ENCODE measurements at regions not wholly inside any gene's neighbourhood (a gene's known extent, or its start where the extent isn't known, plus 50 kb on each side); places are given as distances from the start of the nearest gene placed in this dataset.

- no peaks in the 10 kb centered on the region for H3K4me1 ChIP-seq
- H3K27me3 ChIP-seq = no peaks in the 10 kb centered on the region
- WGBS, 2 donors (ENCODE audit: low coverage in 1 of 2) = 47 to 52% methylated on average over 3 to 4 of the region's 4 CpGs
- in situ Hi-C loops (cut with MboI; ENCODE audit: low pct_ligation_motif_present in 1 of 4, low pct_unique_long_range_greater_than_20kb in 1 of 4, low sequenced_read_pairs in 3 of 4) (no loop called here), intact Hi-C loops (cut with DNase I; ENCODE audit: low total_unique reads) (no loop called here)
- H3K36me3 ChIP-seq = no peaks in the 10 kb centered on the region
- TF ChIP-seq POLR2A (IDR thresholded peaks at IDR 0.05) = no peak
- no peak for TF ChIP-seq CTCF (IDR thresholded peaks at IDR 0.05)
- DNase-seq = no peak
- H3K4me3 ChIP-seq = no peak overlapping the region
- H3K9me3 ChIP-seq = no peaks in the 10 kb centered on the region
- H3K27ac ChIP-seq = no peak overlapping the region
Observed at GRCh38 chr2:14363137-14363536, 269.4 kb upstream of the LRATD1 start.

- intact Hi-C loops (cut with DNase I; ENCODE audit: low total_unique reads) = no loop called here
- no peak for DNase-seq
Observed at GRCh38 chr2:14363976-14364375, 268.5 kb upstream of the LRATD1 start.

GRCh38 chr2:14364471-14364870 lies 268.0 kb upstream of the LRATD1 start:
- DNase-seq = no peak
- in situ Hi-C loops (cut with MboI; ENCODE audit: low pct_ligation_motif_present in 1 of 4, low pct_unique_long_range_greater_than_20kb in 1 of 4, low sequenced_read_pairs in 3 of 4) = no loop called here
- no peak overlapping the region for H3K27ac ChIP-seq

More at GRCh38 chr2:14363976-14364375, 268.5 kb upstream of the LRATD1 start:
- H3K27ac ChIP-seq = no peak overlapping the region
- WGBS, 2 donors (ENCODE audit: low coverage in 1 of 2) = 42 to 60% methylated on average over 1 to 3 of the region's 3 CpGs
- no peaks in the 10 kb centered on the region for H3K4me1 ChIP-seq
- no peaks in the 10 kb centered on the region for H3K9me3 ChIP-seq
- no peaks in the 10 kb centered on the region for H3K27me3 ChIP-seq
- TF ChIP-seq CTCF (IDR thresholded peaks at IDR 0.05) (no peak), POLR2AphosphoS5 (IDR thresholded peaks at IDR 0.05) (no peak), POLR2A (IDR thresholded peaks at IDR 0.05) (no peak), EP300 (IDR thresholded peaks at IDR 0.05; ENCODE audit: low read depth) (no peak)
- H3K36me3 ChIP-seq = no peaks in the 10 kb centered on the region
- no peak overlapping the region for H3K4me3 ChIP-seq
- in situ Hi-C loops (cut with MboI; ENCODE audit: low pct_ligation_motif_present in 1 of 4, low pct_unique_long_range_greater_than_20kb in 1 of 4, low sequenced_read_pairs in 3 of 4) = no loop called here

GRCh38 chr2:14385043-14385442 lies 247.5 kb upstream of the LRATD1 start:
- in situ Hi-C loops (cut with MboI; ENCODE audit: low pct_ligation_motif_present in 1 of 4, low pct_unique_long_range_greater_than_20kb in 1 of 4, low sequenced_read_pairs in 3 of 4) (no loop called here), intact Hi-C loops (cut with DNase I; ENCODE audit: low total_unique reads) (no loop called here)

More at GRCh38 chr2:14364471-14364870, 268.0 kb upstream of the LRATD1 start:
- H3K9me3 ChIP-seq = no peaks in the 10 kb centered on the region
- no peaks in the 10 kb centered on the region for H3K4me1 ChIP-seq
- TF ChIP-seq POLR2A (IDR thresholded peaks at IDR 0.05) (no peak), EP300 (IDR thresholded peaks at IDR 0.05; ENCODE audit: low read depth) (no peak), CTCF (IDR thresholded peaks at IDR 0.05) (no peak), POLR2AphosphoS5 (IDR thresholded peaks at IDR 0.05) (no peak)
- H3K4me3 ChIP-seq = no peak overlapping the region
- intact Hi-C loops (cut with DNase I; ENCODE audit: low total_unique reads) = no loop called here
- no peaks in the 10 kb centered on the region for H3K27me3 ChIP-seq
- no peaks in the 10 kb centered on the region for H3K36me3 ChIP-seq
- WGBS, 2 donors (ENCODE audit: low coverage in 1 of 2) = 90 to 94% methylated on average over 5 to 8 of the region's 8 CpGs

More at GRCh38 chr2:14385043-14385442, 247.5 kb upstream of the LRATD1 start:
- Histone ChIP-seq H3K4me1 (no peaks in the 10 kb centered on the region), H3K4me3 (no peak overlapping the region), H3K27ac (no peak overlapping the region), H3K27me3 (no peaks in the 10 kb centered on the region), H3K36me3 (no peaks in the 10 kb centered on the region), H3K9me3 (no peaks in the 10 kb centered on the region)
- TF ChIP-seq POLR2AphosphoS5 (IDR thresholded peaks at IDR 0.05) (no peak), EP300 (IDR thresholded peaks at IDR 0.05; ENCODE audit: low read depth) (no peak), CTCF (IDR thresholded peaks at IDR 0.05) (no peak), POLR2A (IDR thresholded peaks at IDR 0.05) (no peak)
- WGBS, 2 donors (ENCODE audit: low coverage in 1 of 2) = 20 to 38% methylated on average over 1 to 4 of the region's 4 CpGs
- DNase-seq = no peak
